ENCODE measurements at regions not wholly inside any gene's neighbourhood (a gene's known extent, or its start where the extent isn't known, plus 50 kb on each side); places are given as distances from the start of the nearest gene placed in this dataset.
"Not testable (repeated sequence)": the region's sequence is repeated elsewhere in the genome, so short reads cannot be mapped to it uniquely, and the experiment has no call there.

GRCh38 chr4:188678691-188679090 lies 539.5 kb downstream of the TRIML1 start:
- DNase-seq, result not testable (repeated sequence)

GRCh38 chr4:188680004-188680666 lies 540.9 kb downstream of the TRIML1 start:
- DNase-seq, result no peak

- DNase-seq, result no peak
These were observed 541.4 kb downstream of the TRIML1 start for GRCh38 chr4:188680667-188681063.

- DNase-seq, result no peak
These were observed 543.1 kb downstream of the TRIML1 start for GRCh38 chr4:188682321-188682720.

GRCh38 chr4:188683571-188683970 lies 544.3 kb downstream of the TRIML1 start:
- DNase-seq, result no peak

- no peak for DNase-seq
These were observed 549.7 kb downstream of the TRIML1 start for GRCh38 chr4:188688956-188689355.

GRCh38 chr4:188691811-188692210 lies 552.6 kb downstream of the TRIML1 start:
- DNase-seq, result no peak

GRCh38 chr4:188695261-188695660 lies 556.0 kb downstream of the TRIML1 start:
- no peak for DNase-seq

GRCh38 chr4:188697243-188697642 lies 558.0 kb downstream of the TRIML1 start:
- no peak for DNase-seq

- DNase-seq, result no peak
These were observed 562.7 kb downstream of the TRIML1 start for GRCh38 chr4:188701952-188702351.

- no peak for DNase-seq
These were observed 565.0 kb downstream of the TRIML1 start for GRCh38 chr4:188704288-188704687.

GRCh38 chr4:188707036-188707435 lies 567.8 kb downstream of the TRIML1 start:
- no peak for DNase-seq

GRCh38 chr4:188714501-188714900 lies 575.3 kb downstream of the TRIML1 start:
- DNase-seq, result no peak

- no peak for DNase-seq
These were observed 575.7 kb downstream of the TRIML1 start for GRCh38 chr4:188714907-188715306.

- no peak for DNase-seq
These were observed 578.4 kb downstream of the TRIML1 start for GRCh38 chr4:188717661-188718060.

- no peak for DNase-seq
These were observed 580.6 kb downstream of the TRIML1 start for GRCh38 chr4:188719794-188720193.

GRCh38 chr4:188722911-188723310 lies 583.7 kb downstream of the TRIML1 start:
- no peak for DNase-seq

- no peak for DNase-seq
These were observed 588.5 kb downstream of the TRIML1 start for GRCh38 chr4:188727746-188728145.

GRCh38 chr4:188728359-188728758 lies 589.1 kb downstream of the TRIML1 start:
- no peak for DNase-seq

- DNase-seq, result no peak
These were observed 592.9 kb downstream of the TRIML1 start for GRCh38 chr4:188732131-188732530.

- DNase-seq, result no peak
These were observed 595.8 kb downstream of the TRIML1 start for GRCh38 chr4:188735082-188735481.

- DNase-seq, result no peak
These were observed 598.2 kb downstream of the TRIML1 start for GRCh38 chr4:188737251-188738002.

GRCh38 chr4:188738290-188738689 lies 599.0 kb downstream of the TRIML1 start:
- not testable (repeated sequence) for DNase-seq

- not testable (repeated sequence) for DNase-seq
These were observed 600.9 kb downstream of the TRIML1 start for GRCh38 chr4:188740172-188740571.

GRCh38 chr4:188740791-188741190 lies 601.5 kb downstream of the TRIML1 start:
- DNase-seq, result not testable (repeated sequence)
